Body of pancreas (tissue), 4 donors: ENCODE measurements at regions not wholly inside any gene's neighbourhood (a gene's known extent, or its start where the extent isn't known, plus 50 kb on each side); places are given as distances from the start of the nearest gene placed in this dataset.

ENCODE experiments used
- ATAC-seq: fragments of 150-250 bp; one replicate; pipeline ENCODE4 v1.9.1; 2016
- DNase-seq, 4 donors: peaks; one replicate each; pipeline ENCODE4 v3.0.0-alpha.2; 2019
- H3K27ac ChIP-seq, 4 donors: fragments of 200-600 bp; sonication (generic); 1 replicate in 3 of 4; 2 replicates in 1 of 4; pipeline versions ENCODE4 v1.5.1 to v1.6.1; 2016 to 2019; ENCODE audit warnings: mild to moderate bottlenecking in 1 of 4, mixed read lengths in 1 of 4, moderate library complexity in 1 of 4
- H3K27me3 ChIP-seq, 2 donors: fragments of 200-600 bp; sonication (generic); one replicate each; pipeline ENCODE4 v1.6.0; 2016; ENCODE audit warnings: mild to moderate bottlenecking in 1 of 2
- H3K36me3 ChIP-seq, 2 donors: fragments of 200-600 bp; sonication (generic); replicated peaks in 1 of 2; 2 replicates each; pipeline ENCODE4 v1.5.1; 2016; ENCODE audit warnings: low read depth in 2 of 2; ENCODE audit not compliant: insufficient read depth in 1 of 2
- H3K4me1 ChIP-seq: fragments of 200-600 bp; sonication (generic); one replicate; pipeline ENCODE4 v1.6.0; 2016
- H3K4me3 ChIP-seq, 2 donors: fragments of 200-600 bp; sonication (generic); 1 replicate in 1 of 2; 2 replicates in 1 of 2; pipeline ENCODE4 v1.5.1; 2016 to 2019
- H3K9me3 ChIP-seq, 3 donors: fragments of 200-600 bp; sonication (generic); 1 replicate in 2 of 3; 2 replicates in 1 of 3; pipeline ENCODE4 v1.5.1; 2016
- POLR2A ChIP-seq, 3 donors: fragments of 450-650 bp; IDR thresholded peaks; one replicate each; pipeline ENCODE4 v1.6.1; 2016; ENCODE audit warnings: antibody characterized with exemption in 3 of 3, mild to moderate bottlenecking in 2 of 3
- WGBS, 2 donors: methylation state at CpG; one replicate each; pipeline ENCODE4 v1.1.5; 2017; 5-methylcytosine and 5-hydroxymethylcytosine counted together
- intact Hi-C: fragments of 100-400 bp; cut with DNase I; formaldehyde crosslinking; loops from one replicate; pipeline ENCODE4 v1.15.1; 2023
- TF ChIP-seq, protein P1 (sequence below), 7 experiments: fragments of 450-650 bp in 4 of 7; fragments of 200-600 bp in 3 of 7; sonication (generic) in 3 of 7; IDR thresholded peaks; one replicate each; pipeline ENCODE4 v1.5.1; 2016 to 2019; ENCODE audit warnings: antibody characterized with exemption in 7 of 7

DNA sequence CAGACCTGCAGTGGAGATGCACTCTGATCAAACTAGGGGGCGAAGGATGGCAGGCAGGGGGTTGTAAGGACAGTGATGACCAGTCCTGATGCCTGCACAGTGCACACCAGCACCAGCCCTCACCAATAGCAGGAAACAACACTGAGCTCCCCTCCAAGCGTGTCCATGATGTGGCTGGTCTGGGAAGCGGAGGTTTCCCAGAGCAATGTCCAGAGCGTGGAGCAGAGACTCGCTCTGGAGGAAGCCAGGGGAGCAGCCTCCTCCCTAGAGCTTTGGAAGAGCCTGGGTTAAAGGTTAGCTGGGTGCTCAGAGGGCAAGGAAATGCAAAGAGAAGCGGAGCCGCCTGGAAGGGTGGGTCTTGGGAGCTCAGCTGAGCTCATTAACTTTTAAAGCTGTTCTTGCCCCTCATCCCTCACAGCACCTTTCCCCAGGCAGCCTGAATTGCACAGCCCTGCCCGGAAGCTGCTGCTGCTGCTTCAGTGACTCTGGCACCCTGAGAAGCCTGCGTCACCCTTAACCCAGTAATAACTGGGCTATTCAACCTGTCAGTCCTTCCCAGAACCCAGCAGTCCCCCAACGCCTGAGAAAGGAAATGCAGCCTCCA, 162.2 kb upstream of the RAB4A start:
- no peak for TF ChIP-seq POLR2A (IDR thresholded peaks at IDR 0.05)
- TF ChIP-seq, protein P1, sequence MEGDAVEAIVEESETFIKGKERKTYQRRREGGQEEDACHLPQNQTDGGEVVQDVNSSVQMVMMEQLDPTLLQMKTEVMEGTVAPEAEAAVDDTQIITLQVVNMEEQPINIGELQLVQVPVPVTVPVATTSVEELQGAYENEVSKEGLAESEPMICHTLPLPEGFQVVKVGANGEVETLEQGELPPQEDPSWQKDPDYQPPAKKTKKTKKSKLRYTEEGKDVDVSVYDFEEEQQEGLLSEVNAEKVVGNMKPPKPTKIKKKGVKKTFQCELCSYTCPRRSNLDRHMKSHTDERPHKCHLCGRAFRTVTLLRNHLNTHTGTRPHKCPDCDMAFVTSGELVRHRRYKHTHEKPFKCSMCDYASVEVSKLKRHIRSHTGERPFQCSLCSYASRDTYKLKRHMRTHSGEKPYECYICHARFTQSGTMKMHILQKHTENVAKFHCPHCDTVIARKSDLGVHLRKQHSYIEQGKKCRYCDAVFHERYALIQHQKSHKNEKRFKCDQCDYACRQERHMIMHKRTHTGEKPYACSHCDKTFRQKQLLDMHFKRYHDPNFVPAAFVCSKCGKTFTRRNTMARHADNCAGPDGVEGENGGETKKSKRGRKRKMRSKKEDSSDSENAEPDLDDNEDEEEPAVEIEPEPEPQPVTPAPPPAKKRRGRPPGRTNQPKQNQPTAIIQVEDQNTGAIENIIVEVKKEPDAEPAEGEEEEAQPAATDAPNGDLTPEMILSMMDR (IDR thresholded peaks at IDR 0.05): no peak
- Histone ChIP-seq H3K4me1 (peaks cover 59% of the 10 kb centered on the region), H3K36me3 (no peaks in the 10 kb centered on the region), H3K27ac (peak overlapping the region in 3 of 4 donors; percentile 69 to 71 (median 69)), H3K27me3 (no peaks in the 10 kb centered on the region), H3K9me3 (no peaks in the 10 kb centered on the region), H3K4me3 (no peak overlapping the region)
- 75 to 80% methylated on average over 6 to 10 of the region's 10 CpGs for WGBS, 2 donors
- DNase-seq (no peak), ATAC-seq (no peak)
- intact Hi-C loops: no loop called here

DNA sequence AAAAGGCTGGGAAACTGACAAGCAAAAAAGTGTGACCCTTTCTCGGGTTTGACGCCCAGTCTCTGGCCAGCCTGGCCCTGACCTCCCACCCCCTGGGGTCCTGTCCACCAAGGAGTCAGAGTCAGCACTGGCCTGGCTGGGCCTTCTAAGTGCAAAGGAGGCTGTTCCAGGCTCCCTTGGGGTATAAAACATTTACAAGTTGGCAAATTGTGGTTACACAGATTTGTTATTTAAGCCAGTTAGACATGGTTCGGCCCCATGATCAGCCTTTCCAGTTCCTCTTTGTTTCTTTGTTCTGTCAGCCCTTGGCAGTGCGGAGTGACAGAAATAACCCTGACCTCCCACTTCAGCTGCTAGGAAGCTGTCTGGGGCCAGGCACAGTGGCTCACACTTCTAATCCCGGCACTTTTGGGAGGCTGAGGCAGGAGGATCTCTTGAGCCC, 161.6 kb upstream of the RAB4A start:
- WGBS, 2 donors: 51 to 71% methylated on average over 5 of the region's 5 CpGs
- ATAC-seq: no peak
- intact Hi-C loops: no loop called here
- DNase-seq: peak in 1 of 4 donors; percentile 55
- H3K27ac ChIP-seq: peak overlapping the region in 3 of 4 donors; percentile 69 to 71 (median 69)
- H3K4me1 ChIP-seq: peaks cover 63% of the 10 kb centered on the region
- no peaks in the 10 kb centered on the region for H3K27me3 ChIP-seq
- H3K4me3 ChIP-seq: no peak overlapping the region
- H3K36me3 ChIP-seq: no peaks in the 10 kb centered on the region
- TF ChIP-seq POLR2A (IDR thresholded peaks at IDR 0.05): no peak
- TF ChIP-seq, protein P1 (IDR thresholded peaks at IDR 0.05): no peak
- H3K9me3 ChIP-seq: no peaks in the 10 kb centered on the region

DNA sequence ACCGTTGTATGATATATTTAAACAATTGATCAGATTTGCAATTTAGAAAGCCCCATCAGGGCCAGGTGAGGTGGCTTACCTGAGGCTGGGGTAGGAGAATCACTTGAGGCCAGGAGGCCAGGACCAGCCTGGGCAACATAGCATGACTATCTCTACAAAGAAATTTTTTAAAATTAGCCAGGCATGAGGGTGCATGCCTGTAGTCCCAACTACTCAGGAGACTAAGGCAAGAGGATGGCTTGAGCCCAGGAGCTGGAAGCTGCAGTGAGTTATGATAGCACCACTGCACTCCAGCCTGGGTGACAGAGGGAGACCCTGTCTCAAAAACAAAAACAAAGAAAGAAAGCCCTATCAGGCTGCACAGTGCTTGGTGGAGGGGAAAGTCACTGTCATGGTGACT, 159.9 kb upstream of the RAB4A start:
- TF ChIP-seq, protein P1 (IDR thresholded peaks at IDR 0.05): no peak
- TF ChIP-seq POLR2A (IDR thresholded peaks at IDR 0.05): no peak
- Histone ChIP-seq H3K36me3 (no peaks in the 10 kb centered on the region), H3K4me1 (peaks cover 71% of the 10 kb centered on the region), H3K27me3 (no peaks in the 10 kb centered on the region), H3K4me3 (no peak overlapping the region), H3K27ac (peak overlapping the region in 1 of 4 donors; percentile 68), H3K9me3 (no peaks in the 10 kb centered on the region)
- ATAC-seq (no peak), DNase-seq (no peak)
- intact Hi-C loops: no loop called here
- 41 to 60% methylated on average over 1 of the region's 1 CpG for WGBS, 2 donors

DNA sequence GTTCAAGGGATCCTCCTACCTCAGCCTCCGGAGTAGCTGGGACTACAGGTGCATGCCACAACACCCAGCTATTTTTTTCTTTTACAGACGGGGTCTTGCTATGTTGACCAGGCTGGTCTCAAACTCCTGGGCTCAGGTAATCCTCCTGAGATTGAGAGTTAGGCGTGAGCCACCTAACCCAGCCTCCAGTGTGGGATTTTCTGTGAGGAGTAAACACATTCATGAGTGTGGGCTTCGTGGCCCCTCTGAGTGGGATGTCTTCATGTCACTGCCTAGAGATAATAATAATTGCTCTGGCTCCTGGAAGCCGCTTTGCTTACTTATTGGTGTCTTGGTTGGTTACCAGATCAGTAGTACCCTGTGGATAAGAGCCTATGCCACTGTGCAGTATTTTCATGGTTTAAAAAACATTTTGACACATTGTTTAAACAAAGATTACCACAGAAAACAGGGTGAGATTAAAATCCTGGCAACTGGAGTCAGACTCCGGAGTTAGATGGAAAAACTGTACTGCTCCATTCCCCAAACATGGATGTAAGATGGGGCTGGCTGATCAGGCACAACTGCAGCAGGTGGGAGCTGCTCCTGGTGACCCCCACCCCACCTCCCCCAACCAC, 159.1 kb upstream of the RAB4A start:
- Histone ChIP-seq H3K36me3 (no peaks in the 10 kb centered on the region), H3K4me1 (peaks cover 71% of the 10 kb centered on the region), H3K4me3 (no peak overlapping the region), H3K27me3 (no peaks in the 10 kb centered on the region), H3K9me3 (no peaks in the 10 kb centered on the region), H3K27ac (peak overlapping the region in 3 of 4 donors; percentile 50 to 68 (median 57))
- peak in 2 of 4 donors; percentile 40 to 51 for DNase-seq
- ATAC-seq: peak; percentile 66
- intact Hi-C loops: no loop called here
- TF ChIP-seq POLR2A (IDR thresholded peaks at IDR 0.05): no peak
- TF ChIP-seq, protein P1 (IDR thresholded peaks at IDR 0.05): no peak
- 38 to 40% methylated on average over 6 of the region's 6 CpGs for WGBS, 2 donors
